K562 (cell line): ENCODE measurements at regions not wholly inside any gene's neighbourhood (a gene's known extent, or its start where the extent isn't known, plus 50 kb on each side); places are given as distances from the start of the nearest gene placed in this dataset.

Source experiments
- ATAC-seq: fragments of 200-7000 bp; cut with Tn5 transposase; 3 replicates; pipeline ENCODE4 v1.9.1; 2020; ENCODE audit warnings: moderate library complexity
- BruUV-seq: library from RNA; stranded (reverse); fragments of 400-500 nt; replicated peaks from 2 replicates; lab custom pipeline; 2021; lab: Mats Ljungman, UMichigan
- CTCF ChIA-PET: fragments of 300-600 bp; formaldehyde crosslinking; extraction: SDS; loops from one replicate; lab custom pipeline; 2021; ENCODE audit warnings: low intra/inter-chr PET ratio; lab: Yijun Ruan, JAX
- POLR2A ChIA-PET: fragments of 300-600, 350-650 bp; sonication (Branson Sonifier 250); formaldehyde crosslinking; extraction: SDS; loops from one replicate; lab custom pipeline; 2021; ENCODE audit warnings: antibody characterized with exemption, inconsistent platforms; lab: Yijun Ruan, JAX
- DNase-seq, 4 experiments: peaks; one replicate each; pipeline versions ENCODE4 v3.0.0 to v3.0.0-alpha.2; 2011 to 2018; ENCODE audit warnings: low spot score in 3 of 4, mixed read lengths in 3 of 4; ENCODE audit errors: extremely low read depth in 1 of 4
- FAIRE-seq: peaks from 2 replicates; lab custom pipeline; 2011; peaks lifted over from hg19 to GRCh38; lab: Jason Lieb, UNC
- H2AFZ ChIP-seq: 2 replicates; pipeline ENCODE4 v1.6.0; 2011; ENCODE audit warnings: low read depth, low read length, control low read depth, inconsistent platforms
- H3K27ac ChIP-seq: fragments of 200-600 bp; 3 replicates; pipeline ENCODE4 v1.8.0; 2011; ENCODE audit warnings: low read depth, mild to moderate bottlenecking, control low read depth, inconsistent platforms, low read length, moderate library complexity, mixed read lengths; ENCODE audit errors: extremely low read depth
- H3K27me3 ChIP-seq, 2 experiments: fragments of 300-600 bp in 1 of 2; 2 replicates in 1 of 2; 3 replicates in 1 of 2; pipeline versions ENCODE4 v1.6.0 to v1.8.0; 2011; ENCODE audit warnings: inconsistent platforms in 2 of 2, low read length in 2 of 2, mild to moderate bottlenecking in 1 of 2, mixed read lengths in 1 of 2, moderate library complexity in 1 of 2; ENCODE audit not compliant: control insufficient read depth in 2 of 2, insufficient read depth in 2 of 2
- H3K36me3 ChIP-seq: fragments of 300-600 bp; 3 replicates; pipeline ENCODE4 v1.8.0; 2011; ENCODE audit warnings: mild to moderate bottlenecking, low read length, inconsistent platforms; ENCODE audit not compliant: control insufficient read depth, insufficient read depth
- H3K4me1 ChIP-seq, 2 experiments: fragments of 200-600 bp in 1 of 2; replicated peaks in 1 of 2; 2 replicates in 1 of 2; 3 replicates in 1 of 2; pipeline versions ENCODE4 v1.5.1 to v1.8.0; 2011; ENCODE audit warnings: inconsistent platforms in 2 of 2, low read length in 2 of 2, mild to moderate bottlenecking in 1 of 2, mixed read lengths in 1 of 2, moderate library complexity in 1 of 2; ENCODE audit not compliant: control insufficient read depth in 2 of 2, insufficient read depth in 2 of 2
- H3K4me2 ChIP-seq: 2 replicates; pipeline ENCODE4 v1.6.1; 2011; ENCODE audit warnings: low read length, control low read depth, inconsistent platforms, mixed read lengths; ENCODE audit not compliant: insufficient read depth
- H3K4me3 ChIP-seq: fragments of 200-600 bp; sonication (generic), shearing (Covaris generic); 2 replicates; pipeline ENCODE4 v1.5.1; 2016; ENCODE audit warnings: control low read depth, inconsistent platforms
- H3K79me2 ChIP-seq: fragments of 200-600 bp; 3 replicates; pipeline ENCODE4 v1.8.0; 2011; ENCODE audit warnings: low read length, inconsistent platforms; ENCODE audit not compliant: control insufficient read depth, insufficient read depth
- H3K9ac ChIP-seq, 2 experiments: 2 replicates each; pipeline versions ENCODE4 v1.6.0 to v1.6.1; 2011; ENCODE audit warnings: low read depth in 2 of 2, low read length in 2 of 2, control low read depth in 1 of 2, inconsistent platforms in 1 of 2, mild to moderate bottlenecking in 1 of 2, mixed read lengths in 1 of 2; ENCODE audit not compliant: insufficient read depth in 1 of 2
- H3K9me1 ChIP-seq: one replicate; pipeline ENCODE4 v1.6.0; 2011; ENCODE audit warnings: inconsistent platforms, mild to moderate bottlenecking, low read length, moderate library complexity; ENCODE audit not compliant: control insufficient read depth, insufficient read depth
- H3K9me3 ChIP-seq: replicated peaks from 2 replicates; pipeline ENCODE4 v1.5.1; 2011; ENCODE audit warnings: low read depth, low read length, inconsistent platforms; ENCODE audit not compliant: control insufficient read depth, insufficient read depth
- H4K20me1 ChIP-seq: replicated peaks from 2 replicates; pipeline ENCODE4 v1.6.1; 2011; ENCODE audit warnings: low read length, inconsistent platforms, mixed read lengths; ENCODE audit not compliant: control insufficient read depth, insufficient read depth
- ADNP ChIP-seq: fragments of 200-800 bp; sonication (Bioruptor generic); IDR thresholded peaks from 2 replicates; pipeline ENCODE4 v1.6.1; 2016; ENCODE audit warnings: missing genetic modification characterization, missing compliant biosample characterization
- BHLHE40 ChIP-seq: IDR thresholded peaks from 2 replicates; pipeline ENCODE4 v1.6.1; 2011; ENCODE audit warnings: low read length, improper control_type of control experiment
- DMBX1 ChIP-seq: fragments of 250-450 bp; sonication (Bioruptor Pico); IDR thresholded peaks from 2 replicates; pipeline ENCODE4 v1.8.0; 2022; ENCODE audit warnings: inconsistent platforms, mild to moderate bottlenecking, moderate library complexity, borderline replicate concordance
- ERF ChIP-seq: fragments of 450-650 bp; formaldehyde crosslinking; IDR thresholded peaks from 2 replicates; pipeline ENCODE4 v1.4.0; 2020; ENCODE audit warnings: mild to moderate bottlenecking, mixed read lengths
- GTF2F1 ChIP-seq: IDR thresholded peaks from 2 replicates; pipeline ENCODE4 v1.6.1; 2011; ENCODE audit warnings: low read depth, low read length, improper control_type of control experiment
- IFI16 ChIP-seq: fragments of 250-450 bp; sonication (Bioruptor Pico); IDR thresholded peaks from 2 replicates; pipeline ENCODE4 v2.1.2; 2022; ENCODE audit warnings: mild to moderate bottlenecking, inconsistent platforms
- KHSRP ChIP-seq: fragments of 450-650 bp; IDR thresholded peaks from 2 replicates; pipeline ENCODE4 v1.6.1; 2017
- RBM22 ChIP-seq: fragments of 200-400 bp; formaldehyde crosslinking; IDR thresholded peaks from 2 replicates; pipeline ENCODE4 v1.6.1; 2018; ENCODE audit warnings: low read length, low read depth; ENCODE audit not compliant: poor library complexity, severe bottlenecking
- TRIM24 ChIP-seq, 2 experiments: fragments of 450-650 bp; IDR thresholded peaks; 2 replicates each; pipeline ENCODE4 v1.6.1; 2016
- TRIM28 ChIP-seq: fragments of 450-650 bp; IDR thresholded peaks from 2 replicates; pipeline ENCODE4 v1.6.1; 2017
- YBX1 ChIP-seq: fragments of 450-650 bp; IDR thresholded peaks from 2 replicates; pipeline ENCODE4 v1.7.1; 2016; ENCODE audit warnings: mild to moderate bottlenecking
- YY1 ChIP-seq, 3 experiments: IDR thresholded peaks; 2 replicates each; pipeline ENCODE4 v1.6.1; 2011; ENCODE audit warnings: low read length in 2 of 3, mild to moderate bottlenecking in 2 of 3, moderate library complexity in 2 of 3, borderline replicate concordance in 1 of 3, control low read depth in 1 of 3, low read depth in 1 of 3; ENCODE audit not compliant: insufficient read depth in 3 of 3, insufficient replicate concordance in 2 of 3, control insufficient read depth in 1 of 3, insufficient read length in 1 of 3; ENCODE audit errors: extremely low read depth in 1 of 3
- ZNF347 ChIP-seq: fragments of 450-650 bp; formaldehyde crosslinking; IDR thresholded peaks from 2 replicates; pipeline ENCODE4 v1.4.0; 2020; ENCODE audit warnings: low read depth, mild to moderate bottlenecking, moderate library complexity
- ZSCAN32 ChIP-seq: fragments of 450-650 bp; formaldehyde crosslinking; IDR thresholded peaks from 2 replicates; pipeline ENCODE4 v1.4.0; 2020; ENCODE audit warnings: mild to moderate bottlenecking, moderate library complexity
- ZZZ3 ChIP-seq: fragments of 450-650 bp; IDR thresholded peaks from 2 replicates; pipeline ENCODE4 v1.6.1; 2016; ENCODE audit warnings: antibody characterized with exemption, mild to moderate bottlenecking, moderate library complexity
- WGBS: fragments of 100-300 bp; shearing (Covaris generic); methylation state at CpG from one replicate; pipeline ENCODE4 v1.1.6; 2016; ENCODE audit warnings: low coverage, mixed read lengths; ENCODE audit not compliant: insufficient coverage; ENCODE audit errors: missing lambda C conversion rate; 5-methylcytosine and 5-hydroxymethylcytosine counted together
- in situ Hi-C: fragments of 300-500 bp; cut with MboI; formaldehyde crosslinking; loops from 4 replicates; pipeline ENCODE4 v1.15.0; 2018; ENCODE audit warnings: inconsistent platforms, mixed read lengths
- intact Hi-C: fragments of 100-400 bp; cut with micrococcal nuclease; formaldehyde crosslinking; loops from 2 replicates; pipeline ENCODE4 v1.14.2; 2022
- TF ChIP-seq, protein P1 (sequence below): fragments of 450-650 bp; formaldehyde crosslinking; IDR thresholded peaks from 2 replicates; pipeline ENCODE4 v1.4.0; 2022; ENCODE audit warnings: missing genetic modification characterization
- TF ChIP-seq, protein P2 (sequence below): sonication (generic); formaldehyde crosslinking; IDR thresholded peaks from 2 replicates; pipeline ENCODE4 v1.8.1; 2023; ENCODE audit warnings: mild to moderate bottlenecking, missing genetic modification reagents, moderate library complexity
- TF ChIP-seq, protein P3 (sequence below), 2 experiments: fragments of 250-450 bp in 1 of 2; fragments of 450-650 bp in 1 of 2; sonication (Bioruptor Pico) in 1 of 2; IDR thresholded peaks; 2 replicates each; pipeline versions ENCODE4 v1.6.1 to v1.8.0; 2016 to 2021; ENCODE audit warnings: mild to moderate bottlenecking in 2 of 2, moderate library complexity in 2 of 2, missing compliant biosample characterization in 1 of 2, missing genetic modification characterization in 1 of 2
- TF ChIP-seq, protein P4 (sequence below): fragments of 250-450 bp; sonication (Bioruptor Pico); IDR thresholded peaks from 2 replicates; pipeline ENCODE4 v1.5.0; 2020; ENCODE audit warnings: mild to moderate bottlenecking, borderline replicate concordance

DNA sequence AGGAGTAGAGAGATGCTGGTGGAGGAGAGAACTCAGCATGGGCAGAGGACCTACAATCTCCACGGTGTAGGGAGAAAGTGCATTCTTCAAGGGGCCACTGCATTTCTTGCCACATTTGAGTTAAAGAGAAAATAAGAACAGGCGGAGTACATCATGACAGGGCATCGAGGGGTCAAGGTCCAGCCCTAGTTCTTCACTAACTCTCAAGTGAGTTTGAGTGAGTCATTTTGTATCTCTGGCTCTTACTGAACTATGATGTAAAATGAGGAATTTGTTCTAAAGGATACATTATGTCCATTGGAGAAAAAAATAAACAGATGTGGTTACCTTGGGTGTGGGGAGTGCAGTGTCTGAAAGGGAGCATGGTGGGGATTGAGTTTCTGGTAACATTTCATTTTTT, 182.9 kb downstream of the XPNPEP1 start (continued):
- no peak for TF ChIP-seq KHSRP
- TF ChIP-seq, protein P1, sequence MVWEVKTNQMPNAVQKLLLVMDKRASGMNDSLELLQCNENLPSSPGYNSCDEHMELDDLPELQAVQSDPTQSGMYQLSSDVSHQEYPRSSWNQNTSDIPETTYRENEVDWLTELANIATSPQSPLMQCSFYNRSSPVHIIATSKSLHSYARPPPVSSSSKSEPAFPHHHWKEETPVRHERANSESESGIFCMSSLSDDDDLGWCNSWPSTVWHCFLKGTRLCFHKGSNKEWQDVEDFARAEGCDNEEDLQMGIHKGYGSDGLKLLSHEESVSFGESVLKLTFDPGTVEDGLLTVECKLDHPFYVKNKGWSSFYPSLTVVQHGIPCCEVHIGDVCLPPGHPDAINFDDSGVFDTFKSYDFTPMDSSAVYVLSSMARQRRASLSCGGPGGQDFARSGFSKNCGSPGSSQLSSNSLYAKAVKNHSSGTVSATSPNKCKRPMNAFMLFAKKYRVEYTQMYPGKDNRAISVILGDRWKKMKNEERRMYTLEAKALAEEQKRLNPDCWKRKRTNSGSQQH (CRISPR knock-in tag), result no peak
- no peak for TF ChIP-seq ADNP (tag)
- TF ChIP-seq DMBX1, result no peak
- TF ChIP-seq YBX1, result no peak
- TF ChIP-seq ZNF347 (CRISPR knock-in tag), result no peak
- no peak for TF ChIP-seq ERF (CRISPR knock-in tag)
- no peak for TF ChIP-seq BHLHE40
- no peak for TF ChIP-seq IFI16 (CRISPR knock-in tag)
- TF ChIP-seq, protein P2, sequence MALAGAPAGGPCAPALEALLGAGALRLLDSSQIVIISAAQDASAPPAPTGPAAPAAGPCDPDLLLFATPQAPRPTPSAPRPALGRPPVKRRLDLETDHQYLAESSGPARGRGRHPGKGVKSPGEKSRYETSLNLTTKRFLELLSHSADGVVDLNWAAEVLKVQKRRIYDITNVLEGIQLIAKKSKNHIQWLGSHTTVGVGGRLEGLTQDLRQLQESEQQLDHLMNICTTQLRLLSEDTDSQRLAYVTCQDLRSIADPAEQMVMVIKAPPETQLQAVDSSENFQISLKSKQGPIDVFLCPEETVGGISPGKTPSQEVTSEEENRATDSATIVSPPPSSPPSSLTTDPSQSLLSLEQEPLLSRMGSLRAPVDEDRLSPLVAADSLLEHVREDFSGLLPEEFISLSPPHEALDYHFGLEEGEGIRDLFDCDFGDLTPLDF (CRISPR knock-in tag), result no peak
- TF ChIP-seq TRIM24 (IDR thresholded peaks at IDR 0.05), result no peak
- TF ChIP-seq ZZZ3, result no peak

DNA sequence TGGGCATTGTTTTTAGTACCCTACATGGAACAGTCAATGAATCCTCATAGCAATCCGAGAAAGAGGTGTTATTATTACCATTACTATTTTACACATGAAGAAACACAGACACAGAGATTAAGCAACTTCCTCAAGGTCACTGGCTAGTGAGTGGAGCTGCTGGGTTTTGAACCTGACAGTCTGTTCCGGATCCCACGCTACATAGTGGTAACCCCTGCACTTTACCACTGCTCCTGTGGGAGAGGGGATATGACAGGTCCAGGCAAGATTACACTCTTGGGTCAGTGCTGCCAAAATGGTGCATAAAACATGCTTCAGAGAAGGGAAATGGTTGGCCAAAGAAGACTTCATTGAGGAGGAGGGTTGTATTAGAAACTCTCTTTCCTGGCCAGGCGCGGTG, 185.7 kb downstream of the XPNPEP1 start:
- intact Hi-C loops (no loop called here), in situ Hi-C loops (no loop called here)
- no peak overlapping the region for H3K27ac ChIP-seq
- ChIA-PET POLR2A (no interaction called here), CTCF (no interaction called here)
- H2AFZ ChIP-seq, result no peak overlapping the region
- no peaks in the 10 kb centered on the region for H3K27me3 ChIP-seq
- H3K4me3 ChIP-seq, result no peak overlapping the region
- H3K4me1 ChIP-seq, result no peaks in the 10 kb centered on the region
- no peaks in the 10 kb centered on the region for H3K36me3 ChIP-seq
- no peaks in the 10 kb centered on the region for H3K9me3 ChIP-seq
- no TSS peak for BruUV-seq
- no peak overlapping the region for H3K9ac ChIP-seq
- FAIRE-seq, result no peak
- DNase-seq, result no peak
- no peaks in the 10 kb centered on the region for H3K79me2 ChIP-seq
- H4K20me1 ChIP-seq, result no peaks in the 10 kb centered on the region
- H3K4me2 ChIP-seq, result no peak overlapping the region
- ATAC-seq, result no peak
- H3K9me1 ChIP-seq, result no peaks in the 10 kb centered on the region
- WGBS, result 6% methylated on average over 5 of the region's 5 CpGs
- TF ChIP-seq YY1 (IDR thresholded peaks at IDR 0.05; ENCODE audit: borderline replicate concordance in 1 of 3, control insufficient read depth in 1 of 3, extremely low read depth in 1 of 3, insufficient read depth in 3 of 3, insufficient read length in 1 of 3, insufficient replicate concordance in 2 of 3, low read depth in 1 of 3, low read length in 2 of 3) (no peak), ZSCAN32 (CRISPR knock-in tag) (no peak), RBM22 (no peak), GTF2F1 (no peak), TRIM28 (no peak)
- TF ChIP-seq, protein P3, sequence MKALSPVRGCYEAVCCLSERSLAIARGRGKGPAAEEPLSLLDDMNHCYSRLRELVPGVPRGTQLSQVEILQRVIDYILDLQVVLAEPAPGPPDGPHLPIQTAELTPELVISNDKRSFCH (CRISPR knock-in tag; IDR thresholded peaks at IDR 0.05), result no peak
- TF ChIP-seq, protein P3 (tag; IDR thresholded peaks at IDR 0.05), result no peak
- TF ChIP-seq, protein P4, sequence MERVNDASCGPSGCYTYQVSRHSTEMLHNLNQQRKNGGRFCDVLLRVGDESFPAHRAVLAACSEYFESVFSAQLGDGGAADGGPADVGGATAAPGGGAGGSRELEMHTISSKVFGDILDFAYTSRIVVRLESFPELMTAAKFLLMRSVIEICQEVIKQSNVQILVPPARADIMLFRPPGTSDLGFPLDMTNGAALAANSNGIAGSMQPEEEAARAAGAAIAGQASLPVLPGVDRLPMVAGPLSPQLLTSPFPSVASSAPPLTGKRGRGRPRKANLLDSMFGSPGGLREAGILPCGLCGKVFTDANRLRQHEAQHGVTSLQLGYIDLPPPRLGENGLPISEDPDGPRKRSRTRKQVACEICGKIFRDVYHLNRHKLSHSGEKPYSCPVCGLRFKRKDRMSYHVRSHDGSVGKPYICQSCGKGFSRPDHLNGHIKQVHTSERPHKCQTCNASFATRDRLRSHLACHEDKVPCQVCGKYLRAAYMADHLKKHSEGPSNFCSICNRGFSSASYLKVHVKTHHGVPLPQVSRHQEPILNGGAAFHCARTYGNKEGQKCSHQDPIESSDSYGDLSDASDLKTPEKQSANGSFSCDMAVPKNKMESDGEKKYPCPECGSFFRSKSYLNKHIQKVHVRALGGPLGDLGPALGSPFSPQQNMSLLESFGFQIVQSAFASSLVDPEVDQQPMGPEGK (CRISPR knock-in tag), result no peak
